NT2/D1 (cell line): ENCODE measurements at regions not wholly inside any gene's neighbourhood (a gene's known extent, or its start where the extent isn't known, plus 50 kb on each side); places are given as distances from the start of the nearest gene placed in this dataset.

Source experiments
- SUZ12 ChIP-seq: IDR thresholded peaks from 2 replicates; pipeline ENCODE4 v1.6.1; 2011; ENCODE audit not compliant: insufficient read length, insufficient read depth; ENCODE audit errors: extremely low read depth
- YY1 ChIP-seq: IDR thresholded peaks from 2 replicates; pipeline ENCODE4 v1.6.1; 2011; ENCODE audit not compliant: insufficient read length, insufficient read depth

- TF ChIP-seq SUZ12 (no peak), YY1 (no peak)
Measured at GRCh38 chr22:47609653-47610052, 847.2 kb downstream of the TBC1D22A start.
